Tibial nerve (tissue), 4 donors: ENCODE measurements at regions not wholly inside any gene's neighbourhood (a gene's known extent, or its start where the extent isn't known, plus 50 kb on each side); places are given as distances from the start of the nearest gene placed in this dataset.

Experiments used
- DNase-seq, 2 donors: peaks; one replicate each; pipeline ENCODE4 v3.0.0-alpha.2; 2019; ENCODE audit warnings: low spot score in 2 of 2
- H3K27ac ChIP-seq, 4 donors: fragments of 200-600 bp; sonication (generic) in 3 of 4; one replicate each; pipeline ENCODE4 v1.5.1; 2017 to 2019; ENCODE audit warnings: mild to moderate bottlenecking in 1 of 4
- H3K27me3 ChIP-seq, 2 donors: fragments of 200-600 bp; sonication (generic) in 1 of 2; one replicate each; pipeline versions ENCODE4 v1.5.1 to v1.6.0; 2017 to 2019
- H3K36me3 ChIP-seq, 3 donors: fragments of 200-600 bp; sonication (generic); one replicate each; pipeline ENCODE4 v1.5.1; 2018 to 2019
- H3K4me1 ChIP-seq, 4 donors: fragments of 200-600 bp; sonication (generic) in 3 of 4; one replicate each; pipeline ENCODE4 v1.5.1; 2017 to 2019
- H3K4me3 ChIP-seq, 4 donors: fragments of 200-600 bp; sonication (generic) in 3 of 4; one replicate each; pipeline ENCODE4 v1.5.1; 2017 to 2019; ENCODE audit warnings: mild to moderate bottlenecking in 1 of 4, moderate library complexity in 1 of 4
- H3K9me3 ChIP-seq, 4 donors: fragments of 200-600 bp; sonication (generic) in 3 of 4; one replicate each; pipeline ENCODE4 v1.5.1; 2017 to 2019
- EP300 ChIP-seq, 2 donors: sonication (generic); formaldehyde crosslinking; IDR thresholded peaks; one replicate each; pipeline ENCODE4 v1.6.1; 2017; ENCODE audit warnings: antibody characterized with exemption in 2 of 2, mild to moderate bottlenecking in 1 of 2
- POLR2A ChIP-seq, 2 donors: fragments of 450-650 bp; IDR thresholded peaks; one replicate each; pipeline ENCODE4 v1.6.1; 2017; ENCODE audit warnings: antibody characterized with exemption in 2 of 2, mild to moderate bottlenecking in 2 of 2, moderate library complexity in 2 of 2
- WGBS, 2 donors: methylation state at CpG; one replicate each; pipeline ENCODE4 v1.1.5; 2018; 5-methylcytosine and 5-hydroxymethylcytosine counted together
- TF ChIP-seq, protein P1 (sequence below), 5 experiments: fragments of 200-600 bp in 3 of 5; fragments of 450-650 bp in 2 of 5; sonication (generic) in 3 of 5; IDR thresholded peaks; one replicate each; pipeline ENCODE4 v1.5.1; 2016 to 2019; ENCODE audit warnings: antibody characterized with exemption in 5 of 5, mild to moderate bottlenecking in 3 of 5, moderate library complexity in 2 of 5

- no peaks in the 10 kb centered on the region for H3K36me3 ChIP-seq
- peaks cover 0 to 17% (median 0%) of the 10 kb centered on the region in 4 donors for H3K4me1 ChIP-seq
- DNase-seq: no peak
- H3K27ac ChIP-seq: no peak overlapping the region
- H3K27me3 ChIP-seq: peaks cover 0 to 96% of the 10 kb centered on the region in 2 donors
- no peak overlapping the region for H3K4me3 ChIP-seq
- H3K9me3 ChIP-seq: no peaks in the 10 kb centered on the region
- TF ChIP-seq, protein P1, sequence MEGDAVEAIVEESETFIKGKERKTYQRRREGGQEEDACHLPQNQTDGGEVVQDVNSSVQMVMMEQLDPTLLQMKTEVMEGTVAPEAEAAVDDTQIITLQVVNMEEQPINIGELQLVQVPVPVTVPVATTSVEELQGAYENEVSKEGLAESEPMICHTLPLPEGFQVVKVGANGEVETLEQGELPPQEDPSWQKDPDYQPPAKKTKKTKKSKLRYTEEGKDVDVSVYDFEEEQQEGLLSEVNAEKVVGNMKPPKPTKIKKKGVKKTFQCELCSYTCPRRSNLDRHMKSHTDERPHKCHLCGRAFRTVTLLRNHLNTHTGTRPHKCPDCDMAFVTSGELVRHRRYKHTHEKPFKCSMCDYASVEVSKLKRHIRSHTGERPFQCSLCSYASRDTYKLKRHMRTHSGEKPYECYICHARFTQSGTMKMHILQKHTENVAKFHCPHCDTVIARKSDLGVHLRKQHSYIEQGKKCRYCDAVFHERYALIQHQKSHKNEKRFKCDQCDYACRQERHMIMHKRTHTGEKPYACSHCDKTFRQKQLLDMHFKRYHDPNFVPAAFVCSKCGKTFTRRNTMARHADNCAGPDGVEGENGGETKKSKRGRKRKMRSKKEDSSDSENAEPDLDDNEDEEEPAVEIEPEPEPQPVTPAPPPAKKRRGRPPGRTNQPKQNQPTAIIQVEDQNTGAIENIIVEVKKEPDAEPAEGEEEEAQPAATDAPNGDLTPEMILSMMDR (IDR thresholded peaks at IDR 0.05): no peak
- no peak for TF ChIP-seq POLR2A (IDR thresholded peaks at IDR 0.05)
- TF ChIP-seq EP300 (IDR thresholded peaks at IDR 0.05): no peak
- WGBS, 2 donors: 55 to 57% methylated on average over 19 to 20 of the region's 20 CpGs
Measured at GRCh38 chr20:62578294-62578897, 63.9 kb upstream of the SLCO4A1 start.

DNA sequence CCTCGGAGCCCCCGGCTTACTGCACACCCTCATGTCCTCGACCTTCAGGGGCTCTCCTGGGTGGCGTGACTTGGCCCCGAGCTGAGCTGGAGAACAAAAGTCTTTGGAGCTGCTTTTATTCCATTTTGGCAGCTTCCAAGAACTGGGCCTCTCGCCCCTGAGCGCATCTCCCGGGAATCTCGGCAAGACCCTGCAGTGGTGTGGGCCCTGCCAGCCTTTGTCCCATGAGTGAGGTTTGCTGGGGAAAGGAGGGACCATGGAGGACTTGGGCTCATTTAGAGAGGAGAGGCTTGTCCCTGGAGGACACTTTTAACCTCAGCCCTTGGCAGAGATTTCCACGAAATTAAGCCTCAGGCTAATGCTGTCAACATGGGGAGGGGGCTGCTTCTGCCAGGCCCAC, 62.3 kb upstream of the SLCO4A1 start:
- H3K36me3 ChIP-seq: no peaks in the 10 kb centered on the region
- no peak for DNase-seq
- 39 to 46% methylated on average over 8 to 9 of the region's 10 CpGs for WGBS, 2 donors
- TF ChIP-seq POLR2A (IDR thresholded peaks at IDR 0.05): no peak
- no peak for TF ChIP-seq EP300 (IDR thresholded peaks at IDR 0.05)
- TF ChIP-seq, protein P1 (IDR thresholded peaks at IDR 0.05): no peak
- H3K9me3 ChIP-seq: no peaks in the 10 kb centered on the region
- H3K27ac ChIP-seq: no peak overlapping the region
- H3K27me3 ChIP-seq: peaks cover 0 to 92% of the 10 kb centered on the region in 2 donors
- H3K4me3 ChIP-seq: no peak overlapping the region
- peaks cover 0 to 17% (median 0%) of the 10 kb centered on the region in 4 donors for H3K4me1 ChIP-seq

GRCh38 chr20:62580733-62581132, 61.6 kb upstream of the SLCO4A1 start:
- 66 to 77% methylated on average over 11 to 12 of the region's 12 CpGs for WGBS, 2 donors
- TF ChIP-seq, protein P1 (IDR thresholded peaks at IDR 0.05): no peak
- TF ChIP-seq EP300 (IDR thresholded peaks at IDR 0.05) (no peak), POLR2A (IDR thresholded peaks at IDR 0.05) (no peak)
- no peak overlapping the region for H3K27ac ChIP-seq

GRCh38 chr20:62581308-62581707, 61.0 kb upstream of the SLCO4A1 start:
- Histone ChIP-seq H3K4me3 (no peak overlapping the region), H3K27me3 (peaks cover 0 to 90% of the 10 kb centered on the region in 2 donors), H3K9me3 (no peaks in the 10 kb centered on the region), H3K4me1 (peaks cover 0 to 17% (median 0%) of the 10 kb centered on the region in 4 donors), H3K36me3 (no peaks in the 10 kb centered on the region), H3K27ac (no peak overlapping the region)
- no peak for DNase-seq
- TF ChIP-seq, protein P1 (IDR thresholded peaks at IDR 0.05): no peak
- TF ChIP-seq POLR2A (IDR thresholded peaks at IDR 0.05): no peak
- no peak for TF ChIP-seq EP300 (IDR thresholded peaks at IDR 0.05)
- WGBS, 2 donors: 40 to 55% methylated on average over 1 to 8 of the region's 23 CpGs

More at GRCh38 chr20:62580733-62581132, 61.6 kb upstream of the SLCO4A1 start:
- no peaks in the 10 kb centered on the region for H3K36me3 ChIP-seq
- peaks cover 0 to 17% (median 0%) of the 10 kb centered on the region in 4 donors for H3K4me1 ChIP-seq
- DNase-seq: no peak
- H3K4me3 ChIP-seq: no peak overlapping the region
- H3K27me3 ChIP-seq: peaks cover 0 to 90% of the 10 kb centered on the region in 2 donors
- no peaks in the 10 kb centered on the region for H3K9me3 ChIP-seq

- no peak for DNase-seq
- H3K27me3 ChIP-seq: peaks cover 0 to 90% of the 10 kb centered on the region in 2 donors
- WGBS, 2 donors: 21 to 22% methylated on average over 12 to 16 of the region's 16 CpGs
- H3K9me3 ChIP-seq: no peaks in the 10 kb centered on the region
- TF ChIP-seq POLR2A (IDR thresholded peaks at IDR 0.05): no peak
- TF ChIP-seq, protein P1 (IDR thresholded peaks at IDR 0.05): no peak
- no peak for TF ChIP-seq EP300 (IDR thresholded peaks at IDR 0.05)
- no peaks in the 10 kb centered on the region for H3K36me3 ChIP-seq
- no peak overlapping the region for H3K27ac ChIP-seq
- H3K4me3 ChIP-seq: no peak overlapping the region
- peaks cover 0 to 17% (median 0%) of the 10 kb centered on the region in 4 donors for H3K4me1 ChIP-seq
Measured at GRCh38 chr20:62581806-62582205, 60.5 kb upstream of the SLCO4A1 start.
